Smooth muscle cell (in vitro differentiated cells): ENCODE measurements at regions not wholly inside any gene's neighbourhood (a gene's known extent, or its start where the extent isn't known, plus 50 kb on each side); places are given as distances from the start of the nearest gene placed in this dataset.

ENCODE experiments used
- DNase-seq: peaks from one replicate; lab custom pipeline; 2025; ENCODE audit not compliant: unreplicated experiment; lab: John Stamatoyannopoulos, UW
- H2AFZ ChIP-seq: fragments of 200-600 bp; sonication (generic); 2 replicates; pipeline ENCODE4 v1.6.0; 2016; ENCODE audit warnings: antibody characterized with exemption, low read depth, mild to moderate bottlenecking
- H3F3A ChIP-seq: fragments of 200-600 bp; sonication (generic); 2 replicates; pipeline ENCODE4 v1.6.0; 2017; ENCODE audit warnings: antibody characterized with exemption, low read depth
- H3K27ac ChIP-seq: fragments of 200-600 bp; sonication (generic); 2 replicates; pipeline ENCODE4 v1.5.1; 2016; ENCODE audit warnings: low read depth, mild to moderate bottlenecking
- H3K27me3 ChIP-seq: fragments of 200-600 bp; sonication (generic); 2 replicates; pipeline ENCODE4 v1.6.1; 2016; ENCODE audit warnings: low read depth, mild to moderate bottlenecking
- H3K36me3 ChIP-seq: fragments of 200-600 bp; sonication (generic); 2 replicates; pipeline ENCODE4 v1.5.1; 2016; ENCODE audit warnings: low read depth
- H3K4me1 ChIP-seq: fragments of 200-600 bp; sonication (generic); 2 replicates; pipeline ENCODE4 v1.5.1; 2016; ENCODE audit warnings: low read depth
- H3K4me2 ChIP-seq: fragments of 200-600 bp; sonication (generic); 2 replicates; pipeline ENCODE4 v1.6.0; 2016; ENCODE audit warnings: mild to moderate bottlenecking
- H3K4me3 ChIP-seq: fragments of 200-600 bp; sonication (generic); 2 replicates; pipeline ENCODE4 v1.5.1; 2016; ENCODE audit warnings: mild to moderate bottlenecking
- H3K79me2 ChIP-seq: fragments of 200-600 bp; sonication (generic); 2 replicates; pipeline ENCODE4 v1.6.0; 2016; ENCODE audit warnings: low read depth, mild to moderate bottlenecking
- H3K9ac ChIP-seq: fragments of 200-600 bp; sonication (generic); 2 replicates; pipeline ENCODE4 v1.6.0; 2016; ENCODE audit warnings: low read depth
- H3K9me3 ChIP-seq: fragments of 200-600 bp; sonication (generic); replicated peaks from 2 replicates; pipeline ENCODE4 v1.5.1; 2016; ENCODE audit warnings: low read depth
- H4K20me1 ChIP-seq: fragments of 200-600 bp; sonication (generic); 2 replicates; pipeline ENCODE4 v1.6.0; 2016; ENCODE audit warnings: low read depth
- CTCF ChIP-seq: fragments of 200-600 bp; sonication (generic); IDR thresholded peaks from 2 replicates; pipeline ENCODE4 v1.5.1; 2017; ENCODE audit warnings: borderline replicate concordance, mild to moderate bottlenecking, antibody characterized with exemption; ENCODE audit not compliant: insufficient read depth, poor library complexity, severe bottlenecking
- WGBS: methylation state at CpG from one replicate; pipeline ENCODE4 v1.1.7; 2016; ENCODE audit warnings: low lambda C conversion rate; 5-methylcytosine and 5-hydroxymethylcytosine counted together

- H3K9ac ChIP-seq = no peak overlapping the region
- no peak overlapping the region for H3K4me2 ChIP-seq
- H3K4me1 ChIP-seq = no peaks in the 10 kb centered on the region
- H3K27me3 ChIP-seq = no peaks in the 10 kb centered on the region
- no peak for DNase-seq
- no peak for TF ChIP-seq CTCF
- no peak overlapping the region for H2AFZ ChIP-seq
- H3K36me3 ChIP-seq = no peaks in the 10 kb centered on the region
- no peaks in the 10 kb centered on the region for H4K20me1 ChIP-seq
- no peaks in the 10 kb centered on the region for H3K9me3 ChIP-seq
- no peak overlapping the region for H3K4me3 ChIP-seq
- no peaks in the 10 kb centered on the region for H3K79me2 ChIP-seq
- H3K27ac ChIP-seq = no peak overlapping the region
- H3F3A ChIP-seq = no peaks in the 10 kb centered on the region
Observed at GRCh38 chr5:103724271-103724670, 161.7 kb upstream of the NUDT12 start.

GRCh38 chr5:103721183-103721582 is 158.6 kb upstream of the NUDT12 start:
- Histone ChIP-seq H3K79me2 (no peaks in the 10 kb centered on the region), H2AFZ (no peak overlapping the region), H3K9ac (no peak overlapping the region), H3K4me1 (no peaks in the 10 kb centered on the region), H4K20me1 (no peaks in the 10 kb centered on the region), H3K27ac (no peak overlapping the region), H3K27me3 (no peaks in the 10 kb centered on the region), H3K9me3 (no peaks in the 10 kb centered on the region), H3F3A (no peaks in the 10 kb centered on the region), H3K4me3 (no peak overlapping the region), H3K36me3 (no peaks in the 10 kb centered on the region), H3K4me2 (no peak overlapping the region)
- TF ChIP-seq CTCF = no peak
- 87% methylated on average over 3 of the region's 3 CpGs for WGBS
- no peak for DNase-seq

DNA sequence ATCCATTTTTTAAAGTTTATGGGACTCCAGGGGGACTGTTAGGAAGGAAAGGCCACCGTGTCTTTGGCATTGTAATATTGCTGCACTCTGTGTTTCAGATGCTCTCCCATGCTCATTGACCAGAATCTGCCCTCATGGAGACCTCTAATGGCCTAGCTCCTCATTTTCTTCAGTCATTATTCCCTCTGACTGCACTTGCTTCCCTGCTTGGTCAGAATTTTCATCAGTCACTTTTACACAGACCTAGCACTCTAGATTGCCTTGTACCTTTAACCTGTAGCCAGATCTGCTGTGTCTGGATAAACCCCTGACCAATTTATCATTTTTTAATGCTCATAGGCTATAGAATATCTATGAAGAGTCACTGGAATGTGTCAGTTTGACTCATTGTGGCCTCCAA is 155.5 kb upstream of the NUDT12 start:
- no peak overlapping the region for H2AFZ ChIP-seq

GRCh38 chr5:103708601-103709000 is 146.0 kb upstream of the NUDT12 start:
- no peak for TF ChIP-seq CTCF
- Histone ChIP-seq H3K4me1 (no peaks in the 10 kb centered on the region), H3F3A (no peaks in the 10 kb centered on the region), H3K9ac (no peak overlapping the region), H3K27ac (no peak overlapping the region), H3K27me3 (no peaks in the 10 kb centered on the region), H3K4me2 (no peak overlapping the region), H3K9me3 (no peaks in the 10 kb centered on the region), H4K20me1 (no peaks in the 10 kb centered on the region), H2AFZ (no peak overlapping the region), H3K4me3 (no peak overlapping the region), H3K36me3 (no peaks in the 10 kb centered on the region), H3K79me2 (no peaks in the 10 kb centered on the region)
- DNase-seq = no peak

More for the DNA sequence above, 155.5 kb upstream of the NUDT12 start:
- H3K4me2 ChIP-seq = no peak overlapping the region
- no peak overlapping the region for H3K9ac ChIP-seq
- no peaks in the 10 kb centered on the region for H3K27me3 ChIP-seq
- no peaks in the 10 kb centered on the region for H3K79me2 ChIP-seq
- H3K27ac ChIP-seq = no peak overlapping the region
- no peaks in the 10 kb centered on the region for H3K36me3 ChIP-seq
- H4K20me1 ChIP-seq = no peaks in the 10 kb centered on the region
- TF ChIP-seq CTCF = no peak
- H3F3A ChIP-seq = no peaks in the 10 kb centered on the region
- no peaks in the 10 kb centered on the region for H3K4me1 ChIP-seq
- no peak overlapping the region for H3K4me3 ChIP-seq
- no peak for DNase-seq
- 63% methylated on average over 1 of the region's 1 CpG for WGBS
- H3K9me3 ChIP-seq = no peaks in the 10 kb centered on the region
